ENCODE measurements at regions not wholly inside any gene's neighbourhood (a gene's known extent, or its start where the extent isn't known, plus 50 kb on each side); places are given as distances from the start of the nearest gene placed in this dataset.

GRCh38 chr18:78900938-78901909, 78.4 kb upstream of the SALL3 start:
- WGBS (ENCODE audit: insufficient coverage) = 87% methylated on average over 17 of the region's 24 CpGs
- peaks cover 0 to 21% of the 10 kb centered on the region in 2 experiments for H3K27me3 ChIP-seq (replicated peaks in 1 of 2; ENCODE audit: control insufficient read depth in 2 of 2, extremely low read depth in 1 of 2, insufficient read depth in 2 of 2, low read length in 1 of 2)
- Mint-ChIP-seq H3K4me3 (no peak overlapping the region), H3K36me3 (no peaks in the 10 kb centered on the region), H3K27me3 (peaks cover 9 to 16% of the 10 kb centered on the region in 2 donors), H3K27ac (no peak overlapping the region), H3K4me1 (no peaks in the 10 kb centered on the region), H3K9me3 (no peaks in the 10 kb centered on the region)
- no peaks in the 10 kb centered on the region for H3K36me3 ChIP-seq (ENCODE audit: control insufficient read depth in 2 of 2, extremely low read depth in 1 of 2, insufficient read depth in 1 of 2, low read length in 1 of 2)
- no peaks in the 10 kb centered on the region for H3K9me3 ChIP-seq
- CTCF ChIA-PET = no interaction called here
- ATAC-seq (replicated peaks in 1 of 4) = no peak
- H3K27ac ChIP-seq (ENCODE audit: low read length) = no peak overlapping the region
- POLR2A ChIA-PET = no interaction called here
- H3K4me3 ChIP-seq (ENCODE audit: control insufficient read depth in 1 of 2, extremely low read depth in 1 of 2, low read length in 1 of 2) = no peak overlapping the region
- H3K4me1 ChIP-seq (ENCODE audit: control insufficient read depth in 1 of 2, extremely low read depth in 1 of 2, insufficient read depth in 2 of 2, low read length in 2 of 2) = no peaks in the 10 kb centered on the region
- DNase-seq = no peak

DNA sequence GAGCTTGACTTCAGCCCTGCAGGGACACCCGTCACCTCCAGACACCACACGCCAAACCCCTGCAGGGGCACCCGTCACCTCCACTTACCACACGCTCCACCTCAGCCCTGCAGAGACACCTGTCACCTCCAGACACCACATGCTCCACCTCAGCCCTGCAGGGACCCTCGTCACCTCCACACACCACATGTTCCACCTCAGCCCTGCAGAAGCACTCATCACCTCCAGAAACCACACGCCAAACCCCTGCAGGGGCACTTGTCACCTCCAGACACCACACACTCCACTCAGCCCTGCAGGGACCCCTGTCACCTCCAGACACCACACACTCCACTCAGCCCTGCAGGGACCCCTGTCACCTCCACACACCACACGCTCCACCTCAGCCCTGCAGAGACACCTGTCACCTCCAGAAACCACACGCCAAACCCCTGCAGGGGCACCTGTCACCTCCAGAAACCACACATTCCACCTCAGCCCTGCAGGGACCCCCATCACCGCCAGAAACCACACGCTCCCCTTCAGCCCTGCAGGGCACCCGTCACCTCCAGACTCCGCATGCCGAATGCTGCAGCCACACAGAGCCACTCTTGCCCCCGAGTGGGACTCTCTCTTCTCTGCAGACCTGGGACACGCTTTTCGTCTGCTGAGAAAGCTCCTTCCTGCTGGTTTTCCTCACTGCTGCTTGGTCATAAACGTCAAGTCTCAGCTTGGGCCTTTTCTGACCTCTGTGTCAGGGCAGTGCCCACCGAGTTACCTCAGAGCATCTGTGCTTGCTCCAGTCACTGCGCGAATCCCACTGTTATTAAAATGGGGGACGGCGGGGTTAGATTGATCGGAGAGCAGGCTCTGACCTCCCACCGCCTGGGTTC, 77.5 kb upstream of the SALL3 start:
- no peak for DNase-seq
- Histone ChIP-seq H3K36me3 (ENCODE audit: control insufficient read depth in 2 of 2, extremely low read depth in 1 of 2, insufficient read depth in 1 of 2, low read length in 1 of 2) (no peaks in the 10 kb centered on the region), H3K27me3 (replicated peaks in 1 of 2; ENCODE audit: control insufficient read depth in 2 of 2, extremely low read depth in 1 of 2, insufficient read depth in 2 of 2, low read length in 1 of 2) (peaks cover 0 to 22% of the 10 kb centered on the region in 2 experiments), H3K9me3 (no peaks in the 10 kb centered on the region), H3K4me1 (ENCODE audit: control insufficient read depth in 1 of 2, extremely low read depth in 1 of 2, insufficient read depth in 2 of 2, low read length in 2 of 2) (no peaks in the 10 kb centered on the region), H3K27ac (ENCODE audit: low read length) (no peak overlapping the region), H3K4me3 (ENCODE audit: control insufficient read depth in 1 of 2, extremely low read depth in 1 of 2, low read length in 1 of 2) (no peak overlapping the region)
- 61% methylated on average over 23 of the region's 24 CpGs for WGBS (ENCODE audit: insufficient coverage)
- no peaks in the 10 kb centered on the region for H3K36me3 Mint-ChIP-seq
- H3K4me3 Mint-ChIP-seq = no peak overlapping the region
- peaks cover 13 to 16% of the 10 kb centered on the region in 2 donors for H3K27me3 Mint-ChIP-seq
- no peak for ATAC-seq (replicated peaks in 1 of 4)
- ChIA-PET CTCF (no interaction called here), POLR2A (no interaction called here)
- no peaks in the 10 kb centered on the region for H3K4me1 Mint-ChIP-seq
- H3K9me3 Mint-ChIP-seq = no peaks in the 10 kb centered on the region
- no peak overlapping the region for H3K27ac Mint-ChIP-seq

DNA sequence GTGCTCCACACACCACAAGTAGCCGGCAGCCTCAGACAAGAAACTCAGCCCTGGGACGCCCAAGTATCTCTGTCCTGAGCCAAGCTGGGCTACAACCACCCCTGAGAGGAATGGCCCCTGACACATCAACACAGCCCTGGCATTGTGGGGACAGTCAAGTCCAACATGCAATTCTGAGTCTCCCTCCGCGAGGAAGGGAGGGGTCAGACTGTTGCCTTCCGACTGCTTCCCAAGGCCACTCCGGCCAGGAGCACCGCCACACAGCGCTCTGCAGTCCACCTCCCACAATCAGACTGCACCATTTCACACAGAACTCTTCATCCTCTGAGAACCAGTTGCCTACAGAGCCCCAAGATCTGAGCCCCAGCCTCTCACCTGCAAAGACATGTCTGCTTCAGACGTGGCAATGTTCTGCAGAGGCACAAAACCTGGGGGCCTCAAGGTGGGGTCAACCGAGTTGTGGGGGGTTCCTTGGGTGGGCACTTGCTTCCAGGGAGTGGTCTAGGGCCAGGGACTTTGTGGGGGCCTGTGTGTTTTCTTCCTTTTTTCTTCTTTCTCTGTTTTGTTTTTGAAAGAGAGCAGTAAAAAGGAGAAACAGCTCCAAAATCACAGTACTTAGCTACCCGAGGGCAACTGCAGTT, 76.7 kb upstream of the SALL3 start:
- Histone ChIP-seq H3K9me3 (no peaks in the 10 kb centered on the region), H3K4me1 (ENCODE audit: control insufficient read depth in 1 of 2, extremely low read depth in 1 of 2, insufficient read depth in 2 of 2, low read length in 2 of 2) (no peaks in the 10 kb centered on the region), H3K4me3 (ENCODE audit: control insufficient read depth in 1 of 2, extremely low read depth in 1 of 2, low read length in 1 of 2) (no peak overlapping the region), H3K27ac (ENCODE audit: low read length) (no peak overlapping the region), H3K36me3 (ENCODE audit: control insufficient read depth in 2 of 2, extremely low read depth in 1 of 2, insufficient read depth in 1 of 2, low read length in 1 of 2) (no peaks in the 10 kb centered on the region), H3K27me3 (replicated peaks in 1 of 2; ENCODE audit: control insufficient read depth in 2 of 2, extremely low read depth in 1 of 2, insufficient read depth in 2 of 2, low read length in 1 of 2) (peaks cover 0 to 22% of the 10 kb centered on the region in 2 experiments)
- POLR2A ChIA-PET = no interaction called here
- Mint-ChIP-seq H3K27me3 (peaks cover 13 to 16% of the 10 kb centered on the region in 2 donors), H3K27ac (no peak overlapping the region), H3K4me3 (no peak overlapping the region), H3K9me3 (no peaks in the 10 kb centered on the region), H3K4me1 (no peaks in the 10 kb centered on the region), H3K36me3 (no peaks in the 10 kb centered on the region)
- CTCF ChIA-PET = no interaction called here
- ATAC-seq (replicated peaks in 1 of 4) (no peak), DNase-seq (no peak)
- WGBS (ENCODE audit: insufficient coverage) = 92% methylated on average over 4 of the region's 11 CpGs

DNA sequence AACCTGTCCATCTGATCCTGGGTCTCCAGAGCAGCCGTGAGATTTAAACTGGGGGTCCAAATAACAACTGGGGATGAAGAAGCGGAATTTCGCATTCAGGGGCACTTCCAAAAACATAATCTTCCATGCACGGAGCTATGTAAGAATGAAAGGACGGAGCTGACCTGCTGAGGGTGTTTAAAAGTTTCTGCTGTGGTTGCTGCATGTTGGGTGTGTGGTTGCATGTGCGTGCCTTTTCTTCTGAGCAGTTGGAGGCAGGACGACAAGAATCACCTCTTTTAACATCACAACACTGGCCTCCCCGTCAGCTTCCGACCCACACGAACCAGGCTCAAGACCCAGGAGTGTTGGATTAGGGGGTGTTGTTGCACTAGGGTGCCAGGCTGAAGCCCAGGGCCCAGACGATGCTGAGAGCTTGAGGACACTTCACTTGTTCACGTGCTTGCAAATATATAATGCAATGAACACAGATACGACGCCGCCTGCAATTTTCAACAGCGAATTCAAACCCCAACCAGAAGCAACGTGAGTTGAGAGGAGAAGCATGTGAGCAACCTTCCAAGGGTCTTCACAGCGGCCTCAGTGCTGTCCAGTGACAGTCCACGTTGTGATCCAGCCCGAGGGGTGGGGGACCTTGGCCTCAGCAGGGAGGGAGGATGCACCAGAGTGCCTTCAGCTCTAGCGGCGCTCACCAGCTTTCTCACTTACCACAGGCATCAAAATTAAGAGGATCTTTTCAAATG, 76.0 kb upstream of the SALL3 start:
- ChIA-PET CTCF (no interaction called here), POLR2A (no interaction called here)
- Mint-ChIP-seq H3K36me3 (no peaks in the 10 kb centered on the region), H3K4me1 (no peaks in the 10 kb centered on the region), H3K27me3 (peaks cover 13 to 16% of the 10 kb centered on the region in 2 donors), H3K9me3 (no peaks in the 10 kb centered on the region), H3K4me3 (no peak overlapping the region), H3K27ac (no peak overlapping the region)
- no peaks in the 10 kb centered on the region for H3K4me1 ChIP-seq (ENCODE audit: control insufficient read depth in 1 of 2, extremely low read depth in 1 of 2, insufficient read depth in 2 of 2, low read length in 2 of 2)
- no peak overlapping the region for H3K4me3 ChIP-seq (ENCODE audit: control insufficient read depth in 1 of 2, extremely low read depth in 1 of 2, low read length in 1 of 2)
- H3K27ac ChIP-seq (ENCODE audit: low read length) = no peak overlapping the region
- H3K9me3 ChIP-seq = no peaks in the 10 kb centered on the region
- 54% methylated on average over 6 of the region's 22 CpGs for WGBS (ENCODE audit: insufficient coverage)
- ATAC-seq (replicated peaks in 1 of 4) (no peak), DNase-seq (no peak)
- no peaks in the 10 kb centered on the region for H3K36me3 ChIP-seq (ENCODE audit: control insufficient read depth in 2 of 2, extremely low read depth in 1 of 2, insufficient read depth in 1 of 2, low read length in 1 of 2)
- peaks cover 0 to 22% of the 10 kb centered on the region in 2 experiments for H3K27me3 ChIP-seq (replicated peaks in 1 of 2; ENCODE audit: control insufficient read depth in 2 of 2, extremely low read depth in 1 of 2, insufficient read depth in 2 of 2, low read length in 1 of 2)

DNA sequence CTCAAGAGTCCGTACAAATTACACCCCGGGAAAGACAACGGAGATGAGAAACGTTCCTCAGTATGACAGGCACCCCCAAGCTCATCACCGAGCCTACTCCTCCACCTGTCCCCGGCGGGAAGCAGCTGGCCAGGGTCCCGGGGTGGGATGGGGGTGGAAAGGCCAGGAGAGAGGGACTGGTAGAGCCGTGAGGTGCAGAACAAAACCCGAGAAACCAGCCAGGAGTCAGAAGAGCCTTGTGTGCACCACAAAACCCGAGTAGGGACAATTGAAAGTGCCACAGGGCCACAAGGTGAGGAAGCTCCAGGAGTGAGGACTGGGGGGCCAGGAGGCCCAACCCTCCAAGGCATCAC, 75.5 kb upstream of the SALL3 start:
- H3K27ac ChIP-seq (ENCODE audit: low read length) = no peak overlapping the region
- H3K27me3 Mint-ChIP-seq = peaks cover 13 to 16% of the 10 kb centered on the region in 2 donors
- H3K4me3 ChIP-seq (ENCODE audit: control insufficient read depth in 1 of 2, extremely low read depth in 1 of 2, low read length in 1 of 2) = no peak overlapping the region
- no peaks in the 10 kb centered on the region for H3K36me3 ChIP-seq (ENCODE audit: control insufficient read depth in 2 of 2, extremely low read depth in 1 of 2, insufficient read depth in 1 of 2, low read length in 1 of 2)
- no peak overlapping the region for H3K27ac Mint-ChIP-seq
- no peak overlapping the region for H3K4me3 Mint-ChIP-seq
- ATAC-seq (replicated peaks in 1 of 4) (no peak), DNase-seq (no peak)
- WGBS (ENCODE audit: insufficient coverage) = 63% methylated on average over 3 of the region's 11 CpGs
- ChIA-PET CTCF (no interaction called here), POLR2A (no interaction called here)
- H3K4me1 ChIP-seq (ENCODE audit: control insufficient read depth in 1 of 2, extremely low read depth in 1 of 2, insufficient read depth in 2 of 2, low read length in 2 of 2) = no peaks in the 10 kb centered on the region
- H3K4me1 Mint-ChIP-seq = no peaks in the 10 kb centered on the region
- no peaks in the 10 kb centered on the region for H3K9me3 Mint-ChIP-seq
- H3K27me3 ChIP-seq (replicated peaks in 1 of 2; ENCODE audit: control insufficient read depth in 2 of 2, extremely low read depth in 1 of 2, insufficient read depth in 2 of 2, low read length in 1 of 2) = peaks cover 0 to 22% of the 10 kb centered on the region in 2 experiments
- H3K9me3 ChIP-seq = no peaks in the 10 kb centered on the region
- H3K36me3 Mint-ChIP-seq = no peaks in the 10 kb centered on the region

- H3K4me3 ChIP-seq (ENCODE audit: control insufficient read depth in 1 of 2, extremely low read depth in 1 of 2, low read length in 1 of 2) = no peak overlapping the region
- Mint-ChIP-seq H3K4me3 (no peak overlapping the region), H3K27ac (no peak overlapping the region), H3K36me3 (no peaks in the 10 kb centered on the region), H3K4me1 (no peaks in the 10 kb centered on the region), H3K9me3 (no peaks in the 10 kb centered on the region), H3K27me3 (peaks cover 13 to 14% of the 10 kb centered on the region in 2 donors)
- peaks cover 2 to 22% of the 10 kb centered on the region in 2 experiments for H3K27me3 ChIP-seq (replicated peaks in 1 of 2; ENCODE audit: control insufficient read depth in 2 of 2, extremely low read depth in 1 of 2, insufficient read depth in 2 of 2, low read length in 1 of 2)
- WGBS (ENCODE audit: insufficient coverage) = 93% methylated on average over 3 of the region's 9 CpGs
- H3K36me3 ChIP-seq (ENCODE audit: control insufficient read depth in 2 of 2, extremely low read depth in 1 of 2, insufficient read depth in 1 of 2, low read length in 1 of 2) = no peaks in the 10 kb centered on the region
- H3K27ac ChIP-seq (ENCODE audit: low read length) = no peak overlapping the region
- no peak for DNase-seq
- no peak for ATAC-seq (replicated peaks in 1 of 4)
- no peaks in the 10 kb centered on the region for H3K4me1 ChIP-seq (ENCODE audit: control insufficient read depth in 1 of 2, extremely low read depth in 1 of 2, insufficient read depth in 2 of 2, low read length in 2 of 2)
- no peaks in the 10 kb centered on the region for H3K9me3 ChIP-seq
- ChIA-PET POLR2A (no interaction called here), CTCF (interaction anchor here in 1 of 2 donors (0.6 kb wide), 1 partner anchor 892 kb away, joined by 3 read pairs; no protein-coding TSS in a partner anchor)
Measured at GRCh38 chr18:78905334-78905733, 74.3 kb upstream of the SALL3 start.
